Ovary (tissue), 3 donors: ENCODE measurements at regions not wholly inside any gene's neighbourhood (a gene's known extent, or its start where the extent isn't known, plus 50 kb on each side); places are given as distances from the start of the nearest gene placed in this dataset.

Experiments
- CTCF ChIP-seq, 3 donors: fragments of 450-650 bp in 2 of 3; fragments of 200-600 bp in 1 of 3; IDR thresholded peaks; one replicate each; pipeline versions ENCODE4 v1.5.1 to v1.8.0; 2016 to 2022; ENCODE audit warnings: antibody characterized with exemption in 3 of 3, mild to moderate bottlenecking in 1 of 3
- POLR2A ChIP-seq: fragments of 450-650 bp; IDR thresholded peaks from one replicate; pipeline ENCODE4 v1.6.1; 2017; ENCODE audit warnings: antibody characterized with exemption, mild to moderate bottlenecking, moderate library complexity
- donor health status: DM: no; HTN: no; CAD: no.

DNA sequence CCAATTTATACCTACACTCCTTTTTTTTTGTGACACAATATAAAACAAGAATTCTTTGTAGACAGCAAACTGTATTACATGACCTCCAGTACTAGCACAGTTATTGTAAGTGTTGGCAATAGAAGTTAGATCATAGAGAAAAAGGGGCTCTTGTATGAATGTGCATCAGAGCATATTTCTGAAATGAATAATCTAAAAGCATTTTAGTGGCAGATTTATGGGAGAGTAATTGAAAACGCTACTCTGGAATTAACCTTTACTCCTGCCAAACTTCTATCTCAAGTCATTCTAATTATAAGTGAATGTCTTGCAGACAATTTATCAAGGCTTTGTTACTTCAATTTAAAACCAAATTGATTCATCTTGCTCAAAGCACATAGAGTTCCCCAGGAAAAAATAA lies 968.1 kb downstream of the TAF11L14 start:
- TF ChIP-seq CTCF (IDR thresholded peaks at IDR 0.05) (no peak), POLR2A (no peak)
